ENCODE measurements at regions not wholly inside any gene's neighbourhood (a gene's known extent, or its start where the extent isn't known, plus 50 kb on each side); places are given as distances from the start of the nearest gene placed in this dataset.

- no peaks in the 10 kb centered on the region for H3K4me1 ChIP-seq
- no peak for TF ChIP-seq CTCF (IDR thresholded peaks at IDR 0.05)
- no peak for TF ChIP-seq POLR2A (IDR thresholded peaks at IDR 0.05)
- intact Hi-C loops (cut with DNase I), result no loop called here
- WGBS, 2 donors, result 52 to 58% methylated on average over 2 of the region's 2 CpGs
- no peaks in the 10 kb centered on the region for H3K36me3 ChIP-seq (replicated peaks in 1 of 2; ENCODE audit: insufficient read depth in 1 of 2, low read depth in 2 of 2)
- H3K4me3 ChIP-seq, result no peak overlapping the region
- H3K27ac ChIP-seq, result no peak overlapping the region
- H3K9me3 ChIP-seq, result peaks cover 0 to 8% (median 0%) of the 10 kb centered on the region in 3 donors
- DNase-seq, result no peak
- ATAC-seq, result no peak
- H3K27me3 ChIP-seq, result no peaks in the 10 kb centered on the region
These were observed 149.4 kb upstream of the CNTN3 start for GRCh38 chr3:74763830-74764229.

- Histone ChIP-seq H3K4me3 (no peak overlapping the region), H3K36me3 (replicated peaks in 1 of 2; ENCODE audit: insufficient read depth in 1 of 2, low read depth in 2 of 2) (no peaks in the 10 kb centered on the region), H3K4me1 (no peaks in the 10 kb centered on the region), H3K9me3 (peaks cover 0 to 9% (median 0%) of the 10 kb centered on the region in 3 donors), H3K27me3 (no peaks in the 10 kb centered on the region), H3K27ac (no peak overlapping the region)
- intact Hi-C loops (cut with DNase I), result no loop called here
- ATAC-seq (no peak), DNase-seq (no peak)
- WGBS, 2 donors, result 47 to 60% methylated on average over 2 of the region's 2 CpGs
- no peak for TF ChIP-seq CTCF (IDR thresholded peaks at IDR 0.05)
- TF ChIP-seq POLR2A (IDR thresholded peaks at IDR 0.05), result no peak
These were observed 142.2 kb upstream of the CNTN3 start for GRCh38 chr3:74756674-74757073.

GRCh38 chr3:74752290-74752689, 137.8 kb upstream of the CNTN3 start:
- Histone ChIP-seq H3K9me3 (no peaks in the 10 kb centered on the region), H3K4me3 (no peak overlapping the region), H3K4me1 (no peaks in the 10 kb centered on the region), H3K36me3 (replicated peaks in 1 of 2; ENCODE audit: insufficient read depth in 1 of 2, low read depth in 2 of 2) (no peaks in the 10 kb centered on the region), H3K27me3 (no peaks in the 10 kb centered on the region), H3K27ac (no peak overlapping the region)
- intact Hi-C loops (cut with DNase I), result no loop called here
- ATAC-seq, result no peak
- TF ChIP-seq POLR2A (IDR thresholded peaks at IDR 0.05) (no peak), CTCF (IDR thresholded peaks at IDR 0.05) (no peak)
- no peak for DNase-seq
- WGBS, 2 donors, result 75 to 92% methylated on average over 5 to 7 of the region's 7 CpGs

GRCh38 chr3:74751775-74752174, 137.3 kb upstream of the CNTN3 start:
- no peaks in the 10 kb centered on the region for H3K4me1 ChIP-seq
- WGBS, 2 donors, result 44% methylated on average over 7 of the region's 7 CpGs; no CpG with 5 or more reads in 1 of the 2 donors
- H3K27ac ChIP-seq, result no peak overlapping the region
- no peak for DNase-seq
- H3K36me3 ChIP-seq (replicated peaks in 1 of 2; ENCODE audit: insufficient read depth in 1 of 2, low read depth in 2 of 2), result no peaks in the 10 kb centered on the region
- H3K4me3 ChIP-seq, result no peak overlapping the region
- ATAC-seq, result no peak
- intact Hi-C loops (cut with DNase I), result no loop called here
- TF ChIP-seq CTCF (IDR thresholded peaks at IDR 0.05), result no peak
- TF ChIP-seq POLR2A (IDR thresholded peaks at IDR 0.05), result no peak
- H3K27me3 ChIP-seq, result no peaks in the 10 kb centered on the region
- H3K9me3 ChIP-seq, result no peaks in the 10 kb centered on the region

- no peak for TF ChIP-seq POLR2A (IDR thresholded peaks at IDR 0.05)
- no peak for TF ChIP-seq CTCF (IDR thresholded peaks at IDR 0.05)
- no peaks in the 10 kb centered on the region for H3K9me3 ChIP-seq
- no peaks in the 10 kb centered on the region for H3K36me3 ChIP-seq (replicated peaks in 1 of 2; ENCODE audit: insufficient read depth in 1 of 2, low read depth in 2 of 2)
- ATAC-seq, result no peak
- WGBS, 2 donors, result 71 to 83% methylated on average over 1 to 4 of the region's 4 CpGs
- intact Hi-C loops (cut with DNase I), result no loop called here
- DNase-seq, result no peak
- no peaks in the 10 kb centered on the region for H3K4me1 ChIP-seq
- no peak overlapping the region for H3K27ac ChIP-seq
- H3K27me3 ChIP-seq, result no peaks in the 10 kb centered on the region
- no peak overlapping the region for H3K4me3 ChIP-seq
These were observed 136.4 kb upstream of the CNTN3 start for GRCh38 chr3:74750901-74751300.

All from body of pancreas (tissue), 4 donors.